ENCODE measurements at regions not wholly inside any gene's neighbourhood (a gene's known extent, or its start where the extent isn't known, plus 50 kb on each side); places are given as distances from the start of the nearest gene placed in this dataset.

GRCh38 chr4:27701606-27702005 lies 841.0 kb downstream of the STIM2 start:
- Histone ChIP-seq H3K36me3 (ENCODE audit: control insufficient read depth, insufficient read depth, low read length) (no peaks in the 10 kb centered on the region), H3K4me3 (replicated peaks in 1 of 4; ENCODE audit: control extremely low read depth in 1 of 4, insufficient read depth in 1 of 4, low read depth in 3 of 4, low read length in 4 of 4) (no peak overlapping the region)

GRCh38 chr4:27702730-27703431 lies 842.2 kb downstream of the STIM2 start:
- Histone ChIP-seq H3K79me2 (ENCODE audit: control insufficient read depth, insufficient read depth, low read length) (no peaks in the 10 kb centered on the region), H3K4me1 (ENCODE audit: control insufficient read depth, extremely low read depth, insufficient read depth, low read length) (no peaks in the 10 kb centered on the region), H3K9me3 (ENCODE audit: control insufficient read depth, insufficient read depth, low read depth, low read length) (no peaks in the 10 kb centered on the region), H2AFZ (ENCODE audit: low read length) (no peak overlapping the region), H3K9ac (ENCODE audit: insufficient read depth, low read length) (no peak overlapping the region), H3K4me2 (ENCODE audit: extremely low read depth, insufficient read depth, low read length) (no peak overlapping the region), H4K20me1 (ENCODE audit: control insufficient read depth, extremely low read depth, insufficient read depth, low read length) (no peaks in the 10 kb centered on the region), H3K36me3 (ENCODE audit: control insufficient read depth, insufficient read depth, low read length) (no peaks in the 10 kb centered on the region), H3K27ac (ENCODE audit: insufficient read depth, low read length) (no peak overlapping the region), H3K27me3 (ENCODE audit: control insufficient read depth, insufficient read depth, low read length) (no peaks in the 10 kb centered on the region), H3K4me3 (replicated peaks in 1 of 4; ENCODE audit: control extremely low read depth in 1 of 4, insufficient read depth in 1 of 4, low read depth in 3 of 4, low read length in 4 of 4) (no peak overlapping the region)
- TF ChIP-seq CTCF (conservative IDR thresholded peaks at IDR 0.05 in 1 of 2, IDR thresholded peaks at IDR 0.05 in 1 of 2; ENCODE audit: low read depth in 1 of 2, low read length in 2 of 2) (peak; percentile 23 to 42), EZH2 (IDR thresholded peaks at IDR 0.05; ENCODE audit: low read length, missing control alignments) (no peak)
- peak; percentile 9 to 12 for DNase-seq (ENCODE audit: low read depth in 2 of 2)

More at GRCh38 chr4:27701606-27702005, 841.0 kb downstream of the STIM2 start:
- Histone ChIP-seq H3K4me2 (ENCODE audit: extremely low read depth, insufficient read depth, low read length) (no peak overlapping the region), H3K79me2 (ENCODE audit: control insufficient read depth, insufficient read depth, low read length) (no peaks in the 10 kb centered on the region), H3K4me1 (ENCODE audit: control insufficient read depth, extremely low read depth, insufficient read depth, low read length) (no peaks in the 10 kb centered on the region), H2AFZ (ENCODE audit: low read length) (no peak overlapping the region), H3K27ac (ENCODE audit: insufficient read depth, low read length) (no peak overlapping the region), H4K20me1 (ENCODE audit: control insufficient read depth, extremely low read depth, insufficient read depth, low read length) (no peaks in the 10 kb centered on the region), H3K27me3 (ENCODE audit: control insufficient read depth, insufficient read depth, low read length) (no peaks in the 10 kb centered on the region), H3K9me3 (ENCODE audit: control insufficient read depth, insufficient read depth, low read depth, low read length) (no peaks in the 10 kb centered on the region), H3K9ac (ENCODE audit: insufficient read depth, low read length) (no peak overlapping the region)
- TF ChIP-seq EZH2 (IDR thresholded peaks at IDR 0.05; ENCODE audit: low read length, missing control alignments), result no peak
- no peak for TF ChIP-seq CTCF (conservative IDR thresholded peaks at IDR 0.05 in 1 of 2, IDR thresholded peaks at IDR 0.05 in 1 of 2; ENCODE audit: low read depth in 1 of 2, low read length in 2 of 2)
- DNase-seq (ENCODE audit: low read depth in 2 of 2), result peak in 1 of 2 donors; percentile 7

- H2AFZ ChIP-seq (ENCODE audit: low read length), result no peak overlapping the region
- no peak overlapping the region for H3K4me3 ChIP-seq (replicated peaks in 1 of 4; ENCODE audit: control extremely low read depth in 1 of 4, insufficient read depth in 1 of 4, low read depth in 3 of 4, low read length in 4 of 4)
- TF ChIP-seq CTCF (conservative IDR thresholded peaks at IDR 0.05 in 1 of 2, IDR thresholded peaks at IDR 0.05 in 1 of 2; ENCODE audit: low read depth in 1 of 2, low read length in 2 of 2) (no peak), EZH2 (IDR thresholded peaks at IDR 0.05; ENCODE audit: low read length, missing control alignments) (no peak)
- H3K9ac ChIP-seq (ENCODE audit: insufficient read depth, low read length), result no peak overlapping the region
- no peaks in the 10 kb centered on the region for H3K27me3 ChIP-seq (ENCODE audit: control insufficient read depth, insufficient read depth, low read length)
- H3K4me1 ChIP-seq (ENCODE audit: control insufficient read depth, extremely low read depth, insufficient read depth, low read length), result no peaks in the 10 kb centered on the region
- no peaks in the 10 kb centered on the region for H4K20me1 ChIP-seq (ENCODE audit: control insufficient read depth, extremely low read depth, insufficient read depth, low read length)
- DNase-seq (ENCODE audit: low read depth in 2 of 2), result no peak
- H3K4me2 ChIP-seq (ENCODE audit: extremely low read depth, insufficient read depth, low read length), result no peak overlapping the region
- no peaks in the 10 kb centered on the region for H3K36me3 ChIP-seq (ENCODE audit: control insufficient read depth, insufficient read depth, low read length)
- no peaks in the 10 kb centered on the region for H3K9me3 ChIP-seq (ENCODE audit: control insufficient read depth, insufficient read depth, low read depth, low read length)
- H3K79me2 ChIP-seq (ENCODE audit: control insufficient read depth, insufficient read depth, low read length), result no peaks in the 10 kb centered on the region
- H3K27ac ChIP-seq (ENCODE audit: insufficient read depth, low read length), result no peak overlapping the region
Observed at GRCh38 chr4:27703771-27704170, 843.1 kb downstream of the STIM2 start.

Data from fibroblast of lung (primary cell).